ENCODE measurements at regions not wholly inside any gene's neighbourhood (a gene's known extent, or its start where the extent isn't known, plus 50 kb on each side); places are given as distances from the start of the nearest gene placed in this dataset.

GRCh38 chr3:106213954-106214353, 345.1 kb upstream of the CBLB start:
- no peaks in the 10 kb centered on the region for H3K27me3 ChIP-seq (replicated peaks in 2 of 5; ENCODE audit: control insufficient read depth in 4 of 5, insufficient read depth in 5 of 5, low read length in 4 of 5)
- WGBS (ENCODE audit: insufficient coverage): 100% methylated on average over 2 of the region's 4 CpGs
- no peaks in the 10 kb centered on the region for H3K36me3 ChIP-seq (ENCODE audit: control insufficient read depth in 4 of 4, insufficient read depth in 4 of 4, low read length in 3 of 4)
- peaks cover 0 to 3% (median 0%) of the 10 kb centered on the region in 5 experiments for H3K9me3 ChIP-seq (ENCODE audit: control extremely low read depth in 1 of 5, control insufficient read depth in 4 of 5, insufficient read depth in 2 of 5, low read depth in 1 of 5, low read length in 4 of 5)
- CTCF ChIA-PET: no interaction called here
- DNase-seq: no peak
- H3K4me3 ChIP-seq (ENCODE audit: control insufficient read depth in 1 of 7, extremely low read depth in 1 of 7, insufficient read depth in 4 of 7, low read depth in 2 of 7, low read length in 6 of 7): no peak overlapping the region
- POLR2A ChIA-PET: no interaction called here
- no peaks in the 10 kb centered on the region for H3K4me1 ChIP-seq (ENCODE audit: control extremely low read depth in 1 of 4, control insufficient read depth in 4 of 4, insufficient read depth in 4 of 4, low read length in 3 of 4)
- H3K27ac ChIP-seq (ENCODE audit: insufficient read depth in 1 of 2, low read depth in 1 of 2, low read length in 2 of 2, poor library complexity in 1 of 2, severe bottlenecking in 2 of 2): no peak overlapping the region

- POLR2A ChIA-PET: no interaction called here
- no peak overlapping the region for H3K4me3 ChIP-seq (ENCODE audit: control insufficient read depth in 1 of 7, extremely low read depth in 1 of 7, insufficient read depth in 4 of 7, low read depth in 2 of 7, low read length in 6 of 7)
- H3K27ac ChIP-seq (ENCODE audit: insufficient read depth in 1 of 2, low read depth in 1 of 2, low read length in 2 of 2, poor library complexity in 1 of 2, severe bottlenecking in 2 of 2): no peak overlapping the region
- CTCF ChIA-PET: no interaction called here
- DNase-seq: no peak
- 88% methylated on average over 2 of the region's 4 CpGs for WGBS (ENCODE audit: insufficient coverage)
- no peaks in the 10 kb centered on the region for H3K4me1 ChIP-seq (ENCODE audit: control extremely low read depth in 1 of 4, control insufficient read depth in 4 of 4, insufficient read depth in 4 of 4, low read length in 3 of 4)
- H3K27me3 ChIP-seq (replicated peaks in 2 of 5; ENCODE audit: control insufficient read depth in 4 of 5, insufficient read depth in 5 of 5, low read length in 4 of 5): no peaks in the 10 kb centered on the region
- H3K36me3 ChIP-seq (ENCODE audit: control insufficient read depth in 4 of 4, insufficient read depth in 4 of 4, low read length in 3 of 4): no peaks in the 10 kb centered on the region
- peaks cover 0 to 3% (median 0%) of the 10 kb centered on the region in 5 experiments for H3K9me3 ChIP-seq (ENCODE audit: control extremely low read depth in 1 of 5, control insufficient read depth in 4 of 5, insufficient read depth in 2 of 5, low read depth in 1 of 5, low read length in 4 of 5)
Observed at GRCh38 chr3:106214641-106215040, 345.8 kb upstream of the CBLB start.

GRCh38 chr3:106215047-106215446, 346.2 kb upstream of the CBLB start:
- POLR2A ChIA-PET: no interaction called here
- CTCF ChIA-PET: no interaction called here
- no peak overlapping the region for H3K27ac ChIP-seq (ENCODE audit: insufficient read depth in 1 of 2, low read depth in 1 of 2, low read length in 2 of 2, poor library complexity in 1 of 2, severe bottlenecking in 2 of 2)
- H3K27me3 ChIP-seq (replicated peaks in 2 of 5; ENCODE audit: control insufficient read depth in 4 of 5, insufficient read depth in 5 of 5, low read length in 4 of 5): no peaks in the 10 kb centered on the region
- H3K4me1 ChIP-seq (ENCODE audit: control extremely low read depth in 1 of 4, control insufficient read depth in 4 of 4, insufficient read depth in 4 of 4, low read length in 3 of 4): no peaks in the 10 kb centered on the region
- DNase-seq: no peak
- H3K36me3 ChIP-seq (ENCODE audit: control insufficient read depth in 4 of 4, insufficient read depth in 4 of 4, low read length in 3 of 4): no peaks in the 10 kb centered on the region
- no peak overlapping the region for H3K4me3 ChIP-seq (ENCODE audit: control insufficient read depth in 1 of 7, extremely low read depth in 1 of 7, insufficient read depth in 4 of 7, low read depth in 2 of 7, low read length in 6 of 7)
- 100% methylated on average over 1 of the region's 1 CpG for WGBS (ENCODE audit: insufficient coverage)
- peaks cover 0 to 3% (median 0%) of the 10 kb centered on the region in 5 experiments for H3K9me3 ChIP-seq (ENCODE audit: control extremely low read depth in 1 of 5, control insufficient read depth in 4 of 5, insufficient read depth in 2 of 5, low read depth in 1 of 5, low read length in 4 of 5)

- no peak overlapping the region for H3K4me3 ChIP-seq (ENCODE audit: control insufficient read depth in 1 of 7, extremely low read depth in 1 of 7, insufficient read depth in 4 of 7, low read depth in 2 of 7, low read length in 6 of 7)
- no peaks in the 10 kb centered on the region for H3K36me3 ChIP-seq (ENCODE audit: control insufficient read depth in 4 of 4, insufficient read depth in 4 of 4, low read length in 3 of 4)
- H3K27ac ChIP-seq (ENCODE audit: insufficient read depth in 1 of 2, low read depth in 1 of 2, low read length in 2 of 2, poor library complexity in 1 of 2, severe bottlenecking in 2 of 2): no peak overlapping the region
- H3K9me3 ChIP-seq (ENCODE audit: control extremely low read depth in 1 of 5, control insufficient read depth in 4 of 5, insufficient read depth in 2 of 5, low read depth in 1 of 5, low read length in 4 of 5): peaks cover 0 to 3% (median 0%) of the 10 kb centered on the region in 5 experiments
- H3K4me1 ChIP-seq (ENCODE audit: control extremely low read depth in 1 of 4, control insufficient read depth in 4 of 4, insufficient read depth in 4 of 4, low read length in 3 of 4): no peaks in the 10 kb centered on the region
- CTCF ChIA-PET: no interaction called here
- no peak for DNase-seq
- POLR2A ChIA-PET: no interaction called here
- no peaks in the 10 kb centered on the region for H3K27me3 ChIP-seq (replicated peaks in 2 of 5; ENCODE audit: control insufficient read depth in 4 of 5, insufficient read depth in 5 of 5, low read length in 4 of 5)
- WGBS (ENCODE audit: insufficient coverage): no CpG with 5 or more reads among the region's 2 CpGs
Observed at GRCh38 chr3:106217745-106218144, 348.9 kb upstream of the CBLB start.

- CTCF ChIA-PET: no interaction called here
- H3K36me3 ChIP-seq (ENCODE audit: control insufficient read depth in 4 of 4, insufficient read depth in 4 of 4, low read length in 3 of 4): no peaks in the 10 kb centered on the region
- 100% methylated on average over 1 of the region's 3 CpGs for WGBS (ENCODE audit: insufficient coverage)
- DNase-seq: no peak
- POLR2A ChIA-PET: no interaction called here
- no peak overlapping the region for H3K27ac ChIP-seq (ENCODE audit: insufficient read depth in 1 of 2, low read depth in 1 of 2, low read length in 2 of 2, poor library complexity in 1 of 2, severe bottlenecking in 2 of 2)
- H3K27me3 ChIP-seq (replicated peaks in 2 of 5; ENCODE audit: control insufficient read depth in 4 of 5, insufficient read depth in 5 of 5, low read length in 4 of 5): no peaks in the 10 kb centered on the region
- no peak overlapping the region for H3K4me3 ChIP-seq (ENCODE audit: control insufficient read depth in 1 of 7, extremely low read depth in 1 of 7, insufficient read depth in 4 of 7, low read depth in 2 of 7, low read length in 6 of 7)
- H3K4me1 ChIP-seq (ENCODE audit: control extremely low read depth in 1 of 4, control insufficient read depth in 4 of 4, insufficient read depth in 4 of 4, low read length in 3 of 4): peaks cover 0 to 7% (median 0%) of the 10 kb centered on the region in 4 experiments
- peaks cover 0 to 1% (median 0%) of the 10 kb centered on the region in 5 experiments for H3K9me3 ChIP-seq (ENCODE audit: control extremely low read depth in 1 of 5, control insufficient read depth in 4 of 5, insufficient read depth in 2 of 5, low read depth in 1 of 5, low read length in 4 of 5)
Observed at GRCh38 chr3:106227068-106227467, 358.3 kb upstream of the CBLB start.

GRCh38 chr3:106228271-106228670, 359.5 kb upstream of the CBLB start:
- no peak for DNase-seq

GRCh38 chr3:106229495-106230278, 360.9 kb upstream of the CBLB start:
- no peaks in the 10 kb centered on the region for H3K27me3 ChIP-seq (replicated peaks in 2 of 5; ENCODE audit: control insufficient read depth in 4 of 5, insufficient read depth in 5 of 5, low read length in 4 of 5)
- WGBS (ENCODE audit: insufficient coverage): 100% methylated on average over 1 of the region's 4 CpGs
- peaks cover 0 to 7% (median 0%) of the 10 kb centered on the region in 4 experiments for H3K4me1 ChIP-seq (ENCODE audit: control extremely low read depth in 1 of 4, control insufficient read depth in 4 of 4, insufficient read depth in 4 of 4, low read length in 3 of 4)
- ChIA-PET CTCF (no interaction called here), POLR2A (no interaction called here)
- no peak overlapping the region for H3K4me3 ChIP-seq (ENCODE audit: control insufficient read depth in 1 of 7, extremely low read depth in 1 of 7, insufficient read depth in 4 of 7, low read depth in 2 of 7, low read length in 6 of 7)
- no peak for DNase-seq
- H3K9me3 ChIP-seq (ENCODE audit: control extremely low read depth in 1 of 5, control insufficient read depth in 4 of 5, insufficient read depth in 2 of 5, low read depth in 1 of 5, low read length in 4 of 5): peaks cover 0 to 1% (median 0%) of the 10 kb centered on the region in 5 experiments
- no peaks in the 10 kb centered on the region for H3K36me3 ChIP-seq (ENCODE audit: control insufficient read depth in 4 of 4, insufficient read depth in 4 of 4, low read length in 3 of 4)
- H3K27ac ChIP-seq (ENCODE audit: insufficient read depth in 1 of 2, low read depth in 1 of 2, low read length in 2 of 2, poor library complexity in 1 of 2, severe bottlenecking in 2 of 2): no peak overlapping the region

More at GRCh38 chr3:106228271-106228670, 359.5 kb upstream of the CBLB start:
- Histone ChIP-seq H3K27me3 (replicated peaks in 2 of 5; ENCODE audit: control insufficient read depth in 4 of 5, insufficient read depth in 5 of 5, low read length in 4 of 5) (no peaks in the 10 kb centered on the region), H3K9me3 (ENCODE audit: control extremely low read depth in 1 of 5, control insufficient read depth in 4 of 5, insufficient read depth in 2 of 5, low read depth in 1 of 5, low read length in 4 of 5) (peaks cover 0 to 1% (median 0%) of the 10 kb centered on the region in 5 experiments), H3K4me1 (ENCODE audit: control extremely low read depth in 1 of 4, control insufficient read depth in 4 of 4, insufficient read depth in 4 of 4, low read length in 3 of 4) (peaks cover 0 to 7% (median 0%) of the 10 kb centered on the region in 4 experiments), H3K36me3 (ENCODE audit: control insufficient read depth in 4 of 4, insufficient read depth in 4 of 4, low read length in 3 of 4) (no peaks in the 10 kb centered on the region), H3K27ac (ENCODE audit: insufficient read depth in 1 of 2, low read depth in 1 of 2, low read length in 2 of 2, poor library complexity in 1 of 2, severe bottlenecking in 2 of 2) (no peak overlapping the region), H3K4me3 (ENCODE audit: control insufficient read depth in 1 of 7, extremely low read depth in 1 of 7, insufficient read depth in 4 of 7, low read depth in 2 of 7, low read length in 6 of 7) (no peak overlapping the region)
- WGBS (ENCODE audit: insufficient coverage): 57% methylated on average over 1 of the region's 2 CpGs
- POLR2A ChIA-PET: no interaction called here
- CTCF ChIA-PET: no interaction called here

Data from common myeloid progenitor, CD34-positive (primary cell).